ENCODE measurements at regions not wholly inside any gene's neighbourhood (a gene's known extent, or its start where the extent isn't known, plus 50 kb on each side); places are given as distances from the start of the nearest gene placed in this dataset.
"Not testable (repeated sequence)": the region's sequence is repeated elsewhere in the genome, so short reads cannot be mapped to it uniquely, and the experiment has no call there.

DNA sequence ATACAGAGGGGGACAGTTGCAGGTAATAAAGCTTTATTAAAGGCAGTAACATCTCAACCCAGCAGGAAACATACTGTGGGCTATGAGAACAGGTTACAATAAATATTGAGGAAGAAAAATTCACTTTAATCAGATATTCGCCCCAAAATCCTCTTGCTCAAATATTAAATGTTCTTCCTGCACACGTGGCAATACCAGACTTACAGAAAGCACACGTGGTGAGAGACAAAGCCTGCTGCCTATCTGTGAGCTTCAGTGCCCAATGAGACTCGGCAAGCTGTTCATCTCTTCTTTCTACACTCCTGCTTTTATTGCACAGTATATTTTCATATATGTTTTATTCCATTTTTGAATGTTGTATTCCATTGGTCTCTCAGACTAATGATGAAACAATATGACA is 113.2 kb downstream of the OR13A1 start:
- Histone ChIP-seq H3K4me3 (ENCODE audit: low read depth, low read length) (no peak overlapping the region), H3K9me3 (ENCODE audit: control insufficient read depth, insufficient read depth, low read length) (no peaks in the 10 kb centered on the region), H3K9ac (ENCODE audit: low read depth, low read length) (no peak overlapping the region), H3K4me1 (ENCODE audit: control insufficient read depth, insufficient read depth, low read length) (no peaks in the 10 kb centered on the region), H3K36me3 (ENCODE audit: control insufficient read depth, insufficient read depth, low read length) (no peaks in the 10 kb centered on the region), H3K27me3 (ENCODE audit: control insufficient read depth, insufficient read depth, low read length) (no peaks in the 10 kb centered on the region)

DNA sequence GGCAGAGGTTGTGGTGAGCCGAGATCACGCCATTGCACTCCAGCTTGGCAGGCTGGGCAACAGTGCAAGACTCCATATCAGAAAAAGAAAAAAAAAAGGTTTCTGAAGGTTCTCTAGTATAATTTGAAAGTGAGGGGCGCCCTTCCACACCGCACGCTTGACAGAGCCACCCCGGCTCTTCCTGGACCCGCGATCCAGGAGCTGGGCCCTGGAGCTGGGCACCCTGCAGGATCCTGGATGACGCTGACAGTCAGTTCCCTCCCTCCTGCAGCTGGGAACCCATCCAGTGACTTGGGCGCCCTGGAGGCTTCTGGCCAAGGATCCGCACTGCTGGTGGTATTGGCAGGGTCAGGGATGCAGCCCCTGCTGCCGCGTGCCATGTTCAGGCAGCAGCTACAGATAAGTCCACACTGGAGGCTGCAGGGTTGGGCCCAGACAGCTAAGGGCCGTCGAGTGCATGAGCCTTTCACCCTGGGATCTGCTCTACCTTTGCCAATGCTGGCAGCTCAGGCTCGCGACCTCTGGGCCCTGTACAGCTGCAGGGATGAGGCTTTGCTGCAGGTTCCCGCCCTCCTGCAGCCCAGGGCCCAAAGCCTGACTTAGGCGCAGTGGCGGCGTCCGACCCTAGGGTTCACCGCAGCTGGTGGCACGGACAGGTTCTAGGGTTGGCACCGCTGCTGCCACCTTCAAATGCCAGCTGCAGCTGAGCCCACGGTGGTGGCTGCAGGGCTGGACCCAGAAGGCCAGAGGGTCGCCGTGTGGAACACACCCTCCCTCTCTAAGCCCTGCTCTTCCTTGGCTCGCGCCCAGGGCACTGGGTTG is 110.2 kb downstream of the OR13A1 start:
- Histone ChIP-seq H3K9ac (ENCODE audit: low read depth, low read length) (no peak overlapping the region), H3K4me3 (ENCODE audit: low read depth, low read length) (no peak overlapping the region), H3K4me1 (ENCODE audit: control insufficient read depth, insufficient read depth, low read length) (no peaks in the 10 kb centered on the region), H3K36me3 (ENCODE audit: control insufficient read depth, insufficient read depth, low read length) (no peaks in the 10 kb centered on the region), H3K27me3 (ENCODE audit: control insufficient read depth, insufficient read depth, low read length) (no peaks in the 10 kb centered on the region), H3K9me3 (ENCODE audit: control insufficient read depth, insufficient read depth, low read length) (no peaks in the 10 kb centered on the region)

DNA sequence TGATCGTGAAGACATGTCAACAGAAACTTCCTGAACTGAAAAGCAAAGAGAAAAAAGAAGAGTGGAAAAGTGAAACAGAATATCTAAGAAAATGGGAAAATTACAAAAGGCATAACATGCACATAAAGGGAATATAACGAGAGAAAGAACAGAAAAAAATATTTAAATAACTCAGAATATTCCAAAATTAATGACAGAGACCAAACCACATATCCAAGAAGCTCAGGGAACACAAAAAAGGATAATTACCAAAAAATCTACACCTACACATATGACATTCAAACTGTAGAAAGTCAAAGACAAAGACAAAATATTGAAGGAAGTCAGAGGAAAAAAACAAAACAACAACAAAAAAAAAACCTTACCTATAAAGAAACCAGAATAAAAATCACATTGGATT is 105.5 kb downstream of the OR13A1 start:
- Histone ChIP-seq H3K9me3 (ENCODE audit: control insufficient read depth, insufficient read depth, low read length) (no peaks in the 10 kb centered on the region), H3K9ac (ENCODE audit: low read depth, low read length) (no peak overlapping the region), H3K36me3 (ENCODE audit: control insufficient read depth, insufficient read depth, low read length) (no peaks in the 10 kb centered on the region), H3K4me3 (ENCODE audit: low read depth, low read length) (no peak overlapping the region), H3K4me1 (ENCODE audit: control insufficient read depth, insufficient read depth, low read length) (no peaks in the 10 kb centered on the region), H3K27me3 (ENCODE audit: control insufficient read depth, insufficient read depth, low read length) (no peaks in the 10 kb centered on the region)

DNA sequence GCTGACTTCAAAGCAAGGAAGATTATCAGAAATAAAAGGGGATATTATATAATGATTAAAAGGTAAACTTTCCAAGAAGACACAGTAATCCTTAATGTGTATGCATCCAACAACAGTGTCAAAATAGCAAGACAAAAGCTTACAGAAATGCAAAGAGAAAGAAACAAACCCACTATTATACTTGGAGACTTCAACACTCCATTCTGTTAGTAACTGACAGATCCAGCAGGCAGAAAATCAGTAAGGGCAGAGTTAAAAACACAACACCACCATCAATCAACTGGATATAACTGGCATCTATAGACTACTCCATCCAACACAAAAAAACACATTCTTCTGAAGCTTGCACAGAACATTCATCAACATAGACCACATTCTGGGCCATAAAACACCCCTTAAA is 103.8 kb downstream of the OR13A1 start:
- Histone ChIP-seq H3K9ac (ENCODE audit: low read depth, low read length) (no peak overlapping the region), H3K27me3 (ENCODE audit: control insufficient read depth, insufficient read depth, low read length) (no peaks in the 10 kb centered on the region), H3K9me3 (ENCODE audit: control insufficient read depth, insufficient read depth, low read length) (no peaks in the 10 kb centered on the region), H3K4me1 (ENCODE audit: control insufficient read depth, insufficient read depth, low read length) (no peaks in the 10 kb centered on the region), H3K4me3 (ENCODE audit: low read depth, low read length) (no peak overlapping the region), H3K36me3 (ENCODE audit: control insufficient read depth, insufficient read depth, low read length) (no peaks in the 10 kb centered on the region)

DNA sequence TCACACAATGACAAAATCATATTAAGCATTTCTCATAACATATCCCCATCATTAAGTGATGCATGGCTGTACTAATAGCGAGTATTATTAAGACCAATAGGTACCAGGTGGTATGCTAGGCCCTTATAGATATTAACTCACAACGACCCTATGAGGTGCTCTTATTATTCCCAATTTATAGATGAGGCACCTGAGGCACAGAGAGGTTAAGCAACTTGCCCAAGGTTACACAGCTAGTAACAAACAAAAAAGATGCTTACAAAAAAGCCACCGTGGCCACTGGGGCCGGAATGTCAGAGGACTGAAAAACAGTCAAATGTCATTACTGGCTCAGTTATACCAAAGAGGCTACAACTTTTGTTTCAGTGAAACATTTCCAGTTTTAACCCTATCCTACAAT is 96.0 kb downstream of the OR13A1 start:
- no peaks in the 10 kb centered on the region for H3K27me3 ChIP-seq (ENCODE audit: control insufficient read depth, insufficient read depth, low read length)
- H3K9me3 ChIP-seq (ENCODE audit: control insufficient read depth, insufficient read depth, low read length) = no peaks in the 10 kb centered on the region
- no peaks in the 10 kb centered on the region for H3K36me3 ChIP-seq (ENCODE audit: control insufficient read depth, insufficient read depth, low read length)
- no peak overlapping the region for H3K4me3 ChIP-seq (ENCODE audit: low read depth, low read length)
- no peaks in the 10 kb centered on the region for H3K4me1 ChIP-seq (ENCODE audit: control insufficient read depth, insufficient read depth, low read length)
- H3K9ac ChIP-seq (ENCODE audit: low read depth, low read length) = no peak overlapping the region

DNA sequence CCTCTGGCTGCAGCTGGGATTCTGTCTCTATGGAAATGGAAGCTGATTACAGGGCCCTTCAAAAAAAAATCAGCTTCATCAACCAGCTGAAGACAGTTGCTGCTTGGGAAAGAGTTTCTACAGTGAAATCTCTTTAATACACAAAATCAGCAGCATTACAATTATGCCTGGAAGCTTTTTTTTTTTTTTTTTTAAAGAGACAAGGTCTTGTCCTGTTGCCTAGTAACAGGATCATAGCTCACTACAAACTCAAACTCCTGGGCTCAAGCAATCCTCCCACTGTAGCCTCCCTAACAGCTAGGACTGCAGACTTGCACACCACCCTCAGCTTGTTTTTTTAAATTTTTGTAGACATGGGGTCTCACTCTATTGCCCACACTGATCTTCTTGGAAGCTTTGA is 94.5 kb downstream of the OR13A1 start:
- Histone ChIP-seq H3K36me3 (ENCODE audit: control insufficient read depth, insufficient read depth, low read length) (no peaks in the 10 kb centered on the region), H3K9me3 (ENCODE audit: control insufficient read depth, insufficient read depth, low read length) (no peaks in the 10 kb centered on the region), H3K4me3 (ENCODE audit: low read depth, low read length) (no peak overlapping the region), H3K9ac (ENCODE audit: low read depth, low read length) (no peak overlapping the region), H3K4me1 (ENCODE audit: control insufficient read depth, insufficient read depth, low read length) (no peaks in the 10 kb centered on the region), H3K27me3 (ENCODE audit: control insufficient read depth, insufficient read depth, low read length) (no peaks in the 10 kb centered on the region)

DNA sequence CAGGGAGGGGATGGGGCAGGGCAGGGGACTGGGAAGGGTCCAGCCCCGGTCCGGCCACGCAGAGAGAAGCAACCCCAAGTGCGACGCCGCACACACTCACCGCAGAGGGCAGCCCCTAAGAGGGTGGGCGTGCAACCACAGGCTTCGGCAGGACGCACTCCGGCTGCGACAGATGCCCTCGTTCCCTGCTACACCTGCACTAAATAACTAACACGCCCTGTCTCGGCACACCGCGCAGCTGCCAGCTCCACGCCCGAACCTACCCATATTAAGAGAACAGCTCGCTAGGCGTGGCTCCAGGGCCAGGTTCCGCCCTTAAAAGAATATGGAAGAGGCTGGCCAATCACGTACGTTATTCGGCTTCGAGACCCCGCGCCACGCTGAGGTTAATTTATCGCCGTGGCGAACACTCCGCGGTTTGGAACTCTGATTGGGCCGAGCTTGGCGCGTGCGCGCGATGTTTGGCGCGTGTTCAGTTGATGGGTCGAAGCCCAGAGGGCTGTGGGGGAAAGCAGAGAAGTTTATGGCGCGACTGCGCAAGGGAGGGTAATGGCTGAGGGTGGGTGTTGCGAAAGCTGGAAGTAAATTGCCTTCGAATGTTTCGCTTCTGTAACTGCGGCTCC is 91.1 kb downstream of the OR13A1 start:
- Histone ChIP-seq H3K27me3 (ENCODE audit: control insufficient read depth, insufficient read depth, low read length) (no peaks in the 10 kb centered on the region), H3K4me1 (ENCODE audit: control insufficient read depth, insufficient read depth, low read length) (no peaks in the 10 kb centered on the region), H3K4me3 (ENCODE audit: low read depth, low read length) (no peak overlapping the region), H3K9ac (ENCODE audit: low read depth, low read length) (no peak overlapping the region), H3K9me3 (ENCODE audit: control insufficient read depth, insufficient read depth, low read length) (no peaks in the 10 kb centered on the region), H3K36me3 (ENCODE audit: control insufficient read depth, insufficient read depth, low read length) (no peaks in the 10 kb centered on the region)

DNA sequence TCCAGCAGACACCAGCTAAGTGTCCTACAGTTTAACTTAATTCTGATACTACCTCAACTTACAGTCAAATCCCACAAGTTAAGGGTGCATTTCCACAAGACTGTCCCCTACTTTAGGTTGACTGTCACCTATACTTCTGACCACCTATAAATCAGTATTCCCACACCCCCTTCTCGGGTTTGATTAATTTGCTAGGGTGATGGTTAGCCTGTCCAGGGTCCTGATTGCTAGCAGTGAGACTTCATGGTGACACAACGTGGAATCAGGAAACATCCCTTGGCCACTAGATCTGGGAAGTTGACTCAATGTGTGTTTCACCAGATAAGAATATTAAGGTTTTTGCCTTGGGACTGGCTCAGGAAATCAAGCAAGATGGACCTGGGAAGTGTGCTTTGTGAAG is 88.4 kb downstream of the OR13A1 start:
- Histone ChIP-seq H3K36me3 (ENCODE audit: control insufficient read depth, insufficient read depth, low read length) (no peaks in the 10 kb centered on the region), H3K9ac (ENCODE audit: low read depth, low read length) (no peak overlapping the region), H3K4me1 (ENCODE audit: control insufficient read depth, insufficient read depth, low read length) (no peaks in the 10 kb centered on the region), H3K27me3 (ENCODE audit: control insufficient read depth, insufficient read depth, low read length) (no peaks in the 10 kb centered on the region), H3K9me3 (ENCODE audit: control insufficient read depth, insufficient read depth, low read length) (peaks cover 7% of the 10 kb centered on the region), H3K4me3 (ENCODE audit: low read depth, low read length) (no peak overlapping the region)

DNA sequence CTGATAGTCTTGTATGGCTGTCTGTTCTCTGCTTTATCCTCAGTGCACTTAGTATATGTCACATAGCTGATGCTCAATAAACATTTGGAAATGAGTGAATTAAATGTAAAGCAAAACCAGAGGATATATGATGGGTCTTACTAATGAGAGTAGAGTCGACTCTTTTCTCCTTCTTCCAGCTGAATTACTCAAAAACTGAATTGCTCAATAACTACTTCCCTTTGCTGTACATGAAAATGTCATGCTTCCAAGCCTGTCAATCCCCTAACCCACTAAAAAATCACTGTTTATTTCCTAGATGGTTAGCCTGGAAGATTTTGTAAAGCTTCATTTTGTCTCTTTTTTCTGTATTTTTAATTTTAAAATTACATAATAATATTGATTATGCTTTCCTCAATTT is 88.0 kb downstream of the OR13A1 start:
- Histone ChIP-seq H3K36me3 (ENCODE audit: control insufficient read depth, insufficient read depth, low read length) (no peaks in the 10 kb centered on the region), H3K9me3 (ENCODE audit: control insufficient read depth, insufficient read depth, low read length) (peaks cover 7% of the 10 kb centered on the region), H3K9ac (ENCODE audit: low read depth, low read length) (no peak overlapping the region), H3K27me3 (ENCODE audit: control insufficient read depth, insufficient read depth, low read length) (no peaks in the 10 kb centered on the region), H3K4me1 (ENCODE audit: control insufficient read depth, insufficient read depth, low read length) (no peaks in the 10 kb centered on the region), H3K4me3 (ENCODE audit: low read depth, low read length) (no peak overlapping the region)

DNA sequence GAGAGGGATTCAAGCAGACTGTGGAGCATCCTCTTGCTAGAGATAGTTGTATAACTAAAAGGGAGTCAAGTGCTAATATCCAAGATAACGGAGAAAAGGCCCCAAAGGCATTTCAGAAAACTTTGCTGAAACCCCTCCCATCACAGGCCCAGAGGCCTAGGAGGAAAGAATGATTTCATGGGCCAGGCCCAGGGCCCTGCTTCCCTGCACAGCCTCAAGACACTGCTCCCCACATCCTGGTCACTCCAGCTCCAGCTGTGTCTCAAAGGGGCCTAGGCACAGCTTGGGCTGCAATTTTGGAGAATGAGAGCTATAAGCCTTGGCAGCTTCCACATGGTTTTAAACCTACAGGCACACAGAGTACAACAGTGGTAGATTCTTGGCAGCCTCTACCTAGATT is 85.6 kb downstream of the OR13A1 start:
- Histone ChIP-seq H3K4me3 (ENCODE audit: low read depth, low read length) (no peak overlapping the region), H3K27me3 (ENCODE audit: control insufficient read depth, insufficient read depth, low read length) (no peaks in the 10 kb centered on the region), H3K9me3 (ENCODE audit: control insufficient read depth, insufficient read depth, low read length) (peaks cover 7% of the 10 kb centered on the region), H3K36me3 (ENCODE audit: control insufficient read depth, insufficient read depth, low read length) (no peaks in the 10 kb centered on the region), H3K4me1 (ENCODE audit: control insufficient read depth, insufficient read depth, low read length) (no peaks in the 10 kb centered on the region), H3K9ac (ENCODE audit: low read depth, low read length) (no peak overlapping the region)

DNA sequence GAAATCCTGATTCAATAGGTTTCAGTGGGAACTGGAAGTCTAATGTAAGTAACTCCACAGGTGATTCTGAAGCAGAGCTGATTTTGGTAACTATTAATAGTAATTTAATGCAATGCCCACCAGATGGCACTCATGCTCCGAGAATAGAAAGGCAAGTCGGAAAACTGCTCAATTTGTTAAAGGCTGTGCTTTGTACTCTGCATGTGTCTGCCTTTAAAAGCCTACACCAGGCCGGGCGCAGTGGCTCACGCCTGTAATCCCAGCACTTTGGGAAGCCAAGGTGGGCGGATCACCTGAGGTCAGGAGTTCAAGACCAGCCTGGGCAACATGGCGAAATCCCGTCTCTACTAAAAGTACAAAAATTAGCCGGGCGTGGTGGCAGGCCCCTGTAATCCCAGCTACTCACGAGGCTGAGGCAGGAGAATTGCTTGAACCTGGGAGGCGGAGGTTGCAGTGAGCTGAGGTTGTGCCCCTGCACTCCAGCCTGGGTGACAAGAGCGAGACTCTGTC is 80.1 kb downstream of the OR13A1 start:
- H3K9ac ChIP-seq (ENCODE audit: low read depth, low read length); H3K9me3 ChIP-seq (ENCODE audit: control insufficient read depth, insufficient read depth, low read length); H3K27me3 ChIP-seq (ENCODE audit: control insufficient read depth, insufficient read depth, low read length): not testable (repeated sequence)

DNA sequence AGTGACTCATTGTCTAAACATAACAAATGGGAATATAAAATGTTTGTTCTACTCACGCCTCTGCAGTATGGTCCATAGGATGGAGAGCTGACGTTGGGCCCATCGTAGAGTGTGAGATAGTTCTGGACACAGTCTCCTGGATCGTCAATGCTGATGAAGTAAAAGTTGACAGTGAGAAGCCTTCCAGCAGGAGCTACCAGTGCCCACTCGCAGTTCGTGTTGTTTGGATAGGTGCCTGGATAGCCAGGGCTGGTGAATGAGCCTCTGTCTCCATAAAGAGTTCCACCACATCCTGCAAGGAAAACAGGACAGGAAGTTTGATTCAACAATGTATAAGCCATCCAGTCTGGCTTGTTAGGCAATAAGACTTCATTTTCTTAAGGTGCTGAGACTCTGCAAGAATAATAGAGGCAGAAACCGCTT is 79.6 kb downstream of the OR13A1 start:
- Histone ChIP-seq H3K9me3 (ENCODE audit: control insufficient read depth, insufficient read depth, low read length) (no peaks in the 10 kb centered on the region), H3K9ac (ENCODE audit: low read depth, low read length) (no peak overlapping the region), H3K36me3 (ENCODE audit: control insufficient read depth, insufficient read depth, low read length) (no peaks in the 10 kb centered on the region), H3K27me3 (ENCODE audit: control insufficient read depth, insufficient read depth, low read length) (no peaks in the 10 kb centered on the region), H3K4me1 (ENCODE audit: control insufficient read depth, insufficient read depth, low read length) (no peaks in the 10 kb centered on the region), H3K4me3 (ENCODE audit: low read depth, low read length) (no peak overlapping the region)

More for the DNA sequence above, 80.1 kb downstream of the OR13A1 start:
- H3K4me3 ChIP-seq (ENCODE audit: low read depth, low read length); H3K4me1 ChIP-seq (ENCODE audit: control insufficient read depth, insufficient read depth, low read length); H3K36me3 ChIP-seq (ENCODE audit: control insufficient read depth, insufficient read depth, low read length): not testable (repeated sequence)

Measured in iPS-15b (cell line).